ENCODE measurements at regions not wholly inside any gene's neighbourhood (a gene's known extent, or its start where the extent isn't known, plus 50 kb on each side); places are given as distances from the start of the nearest gene placed in this dataset.

- TF ChIP-seq, protein P1, sequence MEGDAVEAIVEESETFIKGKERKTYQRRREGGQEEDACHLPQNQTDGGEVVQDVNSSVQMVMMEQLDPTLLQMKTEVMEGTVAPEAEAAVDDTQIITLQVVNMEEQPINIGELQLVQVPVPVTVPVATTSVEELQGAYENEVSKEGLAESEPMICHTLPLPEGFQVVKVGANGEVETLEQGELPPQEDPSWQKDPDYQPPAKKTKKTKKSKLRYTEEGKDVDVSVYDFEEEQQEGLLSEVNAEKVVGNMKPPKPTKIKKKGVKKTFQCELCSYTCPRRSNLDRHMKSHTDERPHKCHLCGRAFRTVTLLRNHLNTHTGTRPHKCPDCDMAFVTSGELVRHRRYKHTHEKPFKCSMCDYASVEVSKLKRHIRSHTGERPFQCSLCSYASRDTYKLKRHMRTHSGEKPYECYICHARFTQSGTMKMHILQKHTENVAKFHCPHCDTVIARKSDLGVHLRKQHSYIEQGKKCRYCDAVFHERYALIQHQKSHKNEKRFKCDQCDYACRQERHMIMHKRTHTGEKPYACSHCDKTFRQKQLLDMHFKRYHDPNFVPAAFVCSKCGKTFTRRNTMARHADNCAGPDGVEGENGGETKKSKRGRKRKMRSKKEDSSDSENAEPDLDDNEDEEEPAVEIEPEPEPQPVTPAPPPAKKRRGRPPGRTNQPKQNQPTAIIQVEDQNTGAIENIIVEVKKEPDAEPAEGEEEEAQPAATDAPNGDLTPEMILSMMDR (IDR thresholded peaks at IDR 0.05; ENCODE audit: low read depth, low read length, poor library complexity, severe bottlenecking): no peak
- TF ChIP-seq EZH2phosphoT487 (IDR thresholded peaks at IDR 0.05; ENCODE audit: borderline replicate concordance, low read length): no peak
Observed at GRCh38 chr3:159789017-159789416, 199.6 kb upstream of the IL12A start.

Measured in DOHH2 (cell line).